Hepatocyte (in vitro differentiated cells): ENCODE measurements at regions not wholly inside any gene's neighbourhood (a gene's known extent, or its start where the extent isn't known, plus 50 kb on each side); places are given as distances from the start of the nearest gene placed in this dataset.

Source experiments
- EZH2 ChIP-seq: fragments of 200-600 bp; sonication (generic); IDR thresholded peaks from 2 replicates; pipeline ENCODE4 v1.6.1; 2016; ENCODE audit warnings: antibody characterized with exemption, mild to moderate bottlenecking, borderline replicate concordance
- TF ChIP-seq, protein P1 (sequence below): fragments of 200-600 bp; sonication (generic); IDR thresholded peaks from 2 replicates; pipeline ENCODE4 v1.5.1; 2016; ENCODE audit warnings: antibody characterized with exemption, mild to moderate bottlenecking; ENCODE audit not compliant: poor library complexity

DNA sequence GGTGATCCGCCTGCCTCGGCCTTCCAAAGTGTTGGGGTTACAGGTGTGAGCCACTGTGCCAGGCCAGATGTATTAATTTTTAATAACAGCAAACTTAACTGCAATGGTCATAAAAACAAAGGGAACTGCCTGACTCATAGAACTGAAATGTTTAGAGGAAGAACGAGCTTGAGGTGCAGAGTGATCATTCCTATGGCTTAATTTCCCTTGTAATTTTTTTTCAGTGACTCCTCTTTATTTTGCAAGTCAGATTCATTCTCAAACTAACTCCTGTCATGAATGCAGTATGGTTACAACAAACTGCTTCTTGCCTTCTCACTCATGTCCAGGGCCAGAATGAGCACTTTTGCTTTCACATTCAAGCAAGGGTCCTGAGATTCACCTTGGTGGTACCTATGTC lies 231.3 kb downstream of the HAPSTR1 start:
- TF ChIP-seq, protein P1, sequence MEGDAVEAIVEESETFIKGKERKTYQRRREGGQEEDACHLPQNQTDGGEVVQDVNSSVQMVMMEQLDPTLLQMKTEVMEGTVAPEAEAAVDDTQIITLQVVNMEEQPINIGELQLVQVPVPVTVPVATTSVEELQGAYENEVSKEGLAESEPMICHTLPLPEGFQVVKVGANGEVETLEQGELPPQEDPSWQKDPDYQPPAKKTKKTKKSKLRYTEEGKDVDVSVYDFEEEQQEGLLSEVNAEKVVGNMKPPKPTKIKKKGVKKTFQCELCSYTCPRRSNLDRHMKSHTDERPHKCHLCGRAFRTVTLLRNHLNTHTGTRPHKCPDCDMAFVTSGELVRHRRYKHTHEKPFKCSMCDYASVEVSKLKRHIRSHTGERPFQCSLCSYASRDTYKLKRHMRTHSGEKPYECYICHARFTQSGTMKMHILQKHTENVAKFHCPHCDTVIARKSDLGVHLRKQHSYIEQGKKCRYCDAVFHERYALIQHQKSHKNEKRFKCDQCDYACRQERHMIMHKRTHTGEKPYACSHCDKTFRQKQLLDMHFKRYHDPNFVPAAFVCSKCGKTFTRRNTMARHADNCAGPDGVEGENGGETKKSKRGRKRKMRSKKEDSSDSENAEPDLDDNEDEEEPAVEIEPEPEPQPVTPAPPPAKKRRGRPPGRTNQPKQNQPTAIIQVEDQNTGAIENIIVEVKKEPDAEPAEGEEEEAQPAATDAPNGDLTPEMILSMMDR, result no peak
- TF ChIP-seq EZH2, result no peak
